Stimulated activated CD4-positive, alpha-beta T cell treated with anti-CD3 and anti-CD28 coated beads, TNF-alpha, amount 100 ng/mL, for 1 hour (primary cell): ENCODE measurements at regions not wholly inside any gene's neighbourhood (a gene's known extent, or its start where the extent isn't known, plus 50 kb on each side); places are given as distances from the start of the nearest gene placed in this dataset.
"Not testable (repeated sequence)": the region's sequence is repeated elsewhere in the genome, so short reads cannot be mapped to it uniquely, and the experiment has no call there.

Source experiments
- DNase-seq, 3 donors: peaks; one replicate each; pipeline ENCODE4 v3.0.0-alpha.2; 2020; ENCODE audit warnings: low read depth in 3 of 3, low spot score in 1 of 3

DNA sequence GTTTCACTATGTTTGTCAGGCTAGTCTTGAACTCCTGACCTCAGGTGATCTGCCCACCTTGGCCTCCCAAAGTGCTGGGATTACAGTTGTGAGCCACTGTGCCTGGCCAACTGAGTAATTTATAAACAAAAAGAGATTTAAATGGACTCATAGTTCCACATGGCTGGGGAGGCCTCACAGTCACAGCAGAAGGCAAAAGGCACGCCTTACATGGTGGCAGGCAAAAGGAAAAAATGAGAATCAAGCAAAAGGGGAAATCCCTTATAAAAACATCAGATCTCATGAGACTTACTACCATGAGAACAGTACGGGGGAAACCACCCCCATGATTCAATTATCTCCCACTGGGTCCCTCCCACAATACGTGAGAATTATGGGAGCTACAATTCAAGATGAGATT lies 73.2 kb upstream of the TIAM1 start:
- not testable (repeated sequence) for DNase-seq

DNA sequence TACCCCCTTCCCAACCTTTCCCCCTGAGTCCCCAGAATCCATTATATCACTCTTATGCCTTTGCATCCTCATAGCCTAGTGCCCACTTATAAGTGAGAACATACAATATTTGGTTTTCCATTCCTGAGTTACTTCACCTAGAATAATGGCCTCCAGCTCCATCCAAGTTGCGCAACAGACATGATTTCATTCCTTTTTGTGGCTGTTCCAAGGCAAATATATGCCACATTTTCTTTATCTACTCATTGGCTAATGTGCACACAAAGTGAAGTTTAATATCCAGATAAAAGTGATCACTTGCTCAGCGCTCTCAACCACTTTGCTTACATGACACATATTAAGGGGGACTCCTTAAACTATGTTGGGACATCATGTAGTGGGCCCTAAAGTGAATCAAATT lies 72.4 kb upstream of the TIAM1 start:
- DNase-seq = no peak

- no peak for DNase-seq
These were observed 70.4 kb upstream of the TIAM1 start for GRCh38 chr21:31414263-31415000.

- DNase-seq = no peak
These were observed 69.6 kb upstream of the TIAM1 start for GRCh38 chr21:31413698-31414097.

GRCh38 chr21:31410499-31411131 lies 66.6 kb upstream of the TIAM1 start:
- no peak for DNase-seq

DNA sequence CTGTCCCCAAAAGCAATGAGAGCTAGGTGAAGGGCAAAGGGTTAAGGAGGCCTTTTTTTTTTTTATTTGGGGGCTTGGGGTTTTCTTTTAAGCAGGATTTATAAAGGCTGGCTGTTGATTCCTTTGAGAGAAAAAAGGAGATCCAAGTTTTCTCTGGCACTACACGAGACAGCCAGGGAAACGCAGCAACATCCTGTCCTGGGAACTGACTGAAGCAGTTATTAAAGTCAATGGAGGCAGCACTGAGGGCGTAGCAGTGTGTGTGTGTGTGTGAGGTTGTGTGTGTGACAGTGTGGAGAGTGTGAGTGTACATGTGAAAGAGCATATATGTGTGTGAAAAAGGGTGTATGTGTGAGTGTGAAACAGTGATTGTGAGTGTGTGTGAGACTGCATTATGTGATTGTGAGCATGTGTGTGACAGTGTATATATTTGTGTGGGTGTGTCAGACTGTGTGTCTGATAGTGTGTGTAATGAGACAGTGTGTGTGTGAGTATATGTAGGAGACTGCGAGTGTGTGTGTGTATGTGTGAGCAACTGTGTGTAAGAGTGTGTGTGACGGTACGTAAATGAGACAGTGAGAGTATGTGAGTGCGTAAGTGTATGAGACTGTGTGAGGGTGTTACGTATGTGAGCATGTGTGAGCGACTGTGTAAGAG lies 65.9 kb upstream of the TIAM1 start:
- DNase-seq = no peak

- DNase-seq = no peak
These were observed 64.4 kb upstream of the TIAM1 start for GRCh38 chr21:31408301-31409088.

- no peak for DNase-seq
These were observed 62.4 kb upstream of the TIAM1 start for GRCh38 chr21:31406510-31406909.

DNA sequence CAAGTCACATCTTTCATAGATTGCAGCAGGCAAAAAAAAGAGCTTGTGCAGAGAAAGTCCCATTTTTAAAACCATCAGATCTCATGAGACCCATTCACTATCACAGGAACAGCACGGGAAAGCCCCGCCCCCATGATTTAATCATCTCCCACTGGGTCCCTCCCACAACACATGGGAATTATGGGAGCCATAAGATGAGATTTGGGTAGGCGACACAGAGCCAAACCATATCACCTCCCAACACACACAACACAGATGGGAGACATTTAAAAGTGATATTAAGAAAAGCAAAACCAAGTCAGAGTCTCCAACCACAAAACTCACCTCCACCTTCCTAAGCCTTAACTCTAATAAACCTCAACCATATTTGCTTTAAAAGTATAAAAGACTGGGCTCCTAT lies 61.5 kb upstream of the TIAM1 start:
- DNase-seq = no peak

DNA sequence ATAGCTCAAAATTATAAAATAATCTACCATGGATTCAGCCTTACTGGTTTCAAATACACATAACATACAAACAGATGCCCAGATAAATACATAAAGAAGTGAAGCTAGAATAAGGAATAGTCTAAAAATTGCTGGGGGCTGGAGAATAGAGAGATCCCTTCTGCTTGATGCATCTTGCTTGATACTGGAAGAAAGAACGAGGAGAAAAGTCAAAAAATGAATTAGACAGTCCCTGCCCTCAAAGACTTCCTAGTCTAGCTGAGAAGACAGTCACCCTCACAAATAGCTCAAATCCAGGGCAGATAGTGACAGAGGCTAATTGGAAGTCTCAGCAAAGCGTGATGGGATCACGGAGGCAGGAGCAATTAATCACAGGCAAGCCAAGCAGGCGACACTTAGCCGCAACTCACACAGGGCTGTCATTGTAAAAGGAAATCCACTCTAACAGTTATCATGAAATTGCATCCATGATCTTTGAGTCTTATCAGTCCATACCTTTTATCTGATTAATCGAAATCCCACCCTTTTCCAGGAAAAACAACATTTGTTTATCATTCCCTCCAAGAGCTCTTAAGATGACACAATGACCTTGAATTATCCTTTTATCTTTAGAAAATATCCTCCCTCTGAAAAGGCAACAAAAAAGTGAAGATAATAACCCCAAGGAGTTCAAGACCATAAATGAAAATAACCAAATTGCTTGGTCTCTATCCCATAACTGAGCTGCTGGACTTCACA lies 59.7 kb upstream of the TIAM1 start:
- no peak for DNase-seq

- no peak for DNase-seq
These were observed 55.5 kb upstream of the TIAM1 start for GRCh38 chr21:31399591-31399990.

GRCh38 chr21:31398574-31398973 lies 54.5 kb upstream of the TIAM1 start:
- no peak for DNase-seq

GRCh38 chr21:31397939-31398338 lies 53.9 kb upstream of the TIAM1 start:
- DNase-seq = no peak

GRCh38 chr21:31397515-31397926 lies 53.5 kb upstream of the TIAM1 start:
- DNase-seq = no peak

DNA sequence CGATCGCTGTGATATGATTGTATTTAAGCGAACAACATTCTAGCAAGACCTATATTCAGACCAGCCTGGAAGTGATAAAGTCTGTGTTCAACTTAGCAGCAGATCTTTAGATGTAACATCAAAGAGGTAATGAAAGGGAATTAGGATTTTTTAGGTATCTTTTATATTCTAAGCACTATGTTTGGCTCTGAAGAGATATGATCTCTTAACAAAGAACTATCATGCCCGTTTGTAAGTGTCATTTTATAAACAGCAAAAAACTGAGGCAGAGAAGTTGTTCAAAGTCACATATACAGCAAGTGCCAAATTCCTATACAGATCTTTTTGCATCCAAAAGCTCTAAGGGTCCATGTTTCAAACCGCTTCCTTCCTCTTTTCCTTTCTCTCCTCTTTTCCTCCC lies 53.0 kb upstream of the TIAM1 start:
- DNase-seq = no peak

- DNase-seq = no peak
These were observed 52.3 kb upstream of the TIAM1 start for GRCh38 chr21:31396399-31396798.

DNA sequence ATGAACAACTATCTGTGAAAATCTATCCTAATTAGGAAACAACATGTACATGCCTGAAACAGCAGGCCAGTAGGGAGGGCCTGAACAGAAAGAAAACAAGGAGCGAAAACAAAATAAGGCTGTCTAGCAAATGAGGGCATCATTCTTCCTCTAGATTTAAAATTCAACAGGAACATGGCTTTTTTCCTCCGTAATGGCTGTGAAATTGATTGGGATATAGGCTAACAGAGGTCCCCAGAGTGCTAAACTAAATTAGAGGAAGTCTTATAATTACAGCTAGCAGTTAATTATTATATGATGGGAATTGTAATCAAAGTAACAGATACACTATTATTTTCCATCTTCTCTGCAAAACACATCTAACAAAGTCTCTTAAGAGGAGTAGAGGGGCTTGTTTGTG lies 51.7 kb upstream of the TIAM1 start:
- no peak for DNase-seq

DNA sequence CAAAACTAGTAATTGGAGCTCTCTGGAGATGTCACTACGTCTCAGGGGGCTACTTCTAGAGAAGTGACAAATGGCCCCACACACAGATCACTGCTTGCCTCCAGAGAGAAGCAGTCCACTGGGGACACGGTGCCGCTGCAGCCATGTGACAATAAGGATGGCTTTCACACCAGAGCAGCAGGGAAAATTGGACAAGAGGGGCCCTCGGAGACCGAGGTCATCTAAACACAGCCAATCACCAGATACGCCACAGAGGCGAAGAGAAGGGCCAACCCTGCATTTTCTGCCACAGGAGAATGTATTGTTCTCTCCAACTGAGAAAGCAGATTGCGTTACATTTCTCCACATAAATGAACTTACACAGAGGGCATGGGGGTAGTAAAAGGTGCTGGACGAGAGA lies 51.2 kb upstream of the TIAM1 start:
- DNase-seq = no peak

- DNase-seq = no peak
These were observed 50.2 kb upstream of the TIAM1 start for GRCh38 chr21:31394309-31394708.
